Heart left ventricle (tissue), 13 donors: ENCODE measurements at regions not wholly inside any gene's neighbourhood (a gene's known extent, or its start where the extent isn't known, plus 50 kb on each side); places are given as distances from the start of the nearest gene placed in this dataset.

Experiments used
- POLR2A ChIP-seq, 2 donors: fragments of 450-650 bp; IDR thresholded peaks; one replicate each; pipeline ENCODE4 v1.6.1; 2017; ENCODE audit warnings: antibody characterized with exemption in 2 of 2, mild to moderate bottlenecking in 2 of 2, moderate library complexity in 2 of 2
- TF ChIP-seq, protein P1 (sequence below), 12 donors: fragments of 200-600 bp; sonication (generic) in 4 of 12; IDR thresholded peaks; one replicate each; pipeline versions ENCODE4 v1.5.0 to v1.8.0; 2018 to 2022; ENCODE audit warnings: antibody characterized with exemption in 12 of 12, mild to moderate bottlenecking in 5 of 12
- donor health status: ischemic (EF 13 %, LVEDD 7.1; RV severe dilation, severe dysfunction).
- donor health status: DM: no; HTN: yes; CAD: no.
- donor health status: DM: no; HTN: no; CAD: no.
- donor health status: ischemic (EF 25% LVEDD 6.9; RV normal size, moderate dysfunction).
- donor health status: ischemic (EF 25% LVEDD 5.7; RV mildly dilated, moderate dysfunction).
- donor health status: ischemic (EF 35%, LVEDD 5.7; RV mildly dilated, moderate dysfunction).
- donor health status: nonischemic (EF 11% LVEDD 7.7; RV severe dilation, severe dysfunction).
- donor health status: DM: yes; HTN: yes; CAD: no.
- donor health status: PGD.
- donor health status: ischemic (EF 29% LVEDD 5.4; RV normal size, mild dysfunction).
- donor health status: nonischemic (EF 23%, LVEDD 6.1; RV moderate dilation, normal function).

DNA sequence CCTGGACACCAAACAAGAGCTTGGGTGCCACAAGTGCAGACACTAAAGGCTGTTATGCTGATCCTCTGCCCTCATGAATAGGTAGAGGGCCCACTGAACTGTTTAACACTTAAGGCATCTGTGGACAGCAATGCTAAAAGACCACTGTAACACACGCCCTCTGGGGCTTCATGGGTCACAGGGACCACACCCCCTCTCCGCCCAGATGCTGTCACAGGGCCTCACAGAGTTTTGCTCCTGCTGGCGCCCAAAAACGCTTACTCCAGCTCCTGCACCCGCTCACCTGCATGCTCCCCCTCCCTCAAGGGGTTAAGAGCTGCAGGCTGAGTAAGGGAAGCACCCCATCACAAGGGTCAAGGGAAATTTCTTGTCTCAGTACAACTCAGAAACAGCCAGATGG lies 141.8 kb upstream of the NUDT4 start:
- TF ChIP-seq, protein P1, sequence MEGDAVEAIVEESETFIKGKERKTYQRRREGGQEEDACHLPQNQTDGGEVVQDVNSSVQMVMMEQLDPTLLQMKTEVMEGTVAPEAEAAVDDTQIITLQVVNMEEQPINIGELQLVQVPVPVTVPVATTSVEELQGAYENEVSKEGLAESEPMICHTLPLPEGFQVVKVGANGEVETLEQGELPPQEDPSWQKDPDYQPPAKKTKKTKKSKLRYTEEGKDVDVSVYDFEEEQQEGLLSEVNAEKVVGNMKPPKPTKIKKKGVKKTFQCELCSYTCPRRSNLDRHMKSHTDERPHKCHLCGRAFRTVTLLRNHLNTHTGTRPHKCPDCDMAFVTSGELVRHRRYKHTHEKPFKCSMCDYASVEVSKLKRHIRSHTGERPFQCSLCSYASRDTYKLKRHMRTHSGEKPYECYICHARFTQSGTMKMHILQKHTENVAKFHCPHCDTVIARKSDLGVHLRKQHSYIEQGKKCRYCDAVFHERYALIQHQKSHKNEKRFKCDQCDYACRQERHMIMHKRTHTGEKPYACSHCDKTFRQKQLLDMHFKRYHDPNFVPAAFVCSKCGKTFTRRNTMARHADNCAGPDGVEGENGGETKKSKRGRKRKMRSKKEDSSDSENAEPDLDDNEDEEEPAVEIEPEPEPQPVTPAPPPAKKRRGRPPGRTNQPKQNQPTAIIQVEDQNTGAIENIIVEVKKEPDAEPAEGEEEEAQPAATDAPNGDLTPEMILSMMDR (IDR thresholded peaks at IDR 0.05) = no peak
- no peak for TF ChIP-seq POLR2A (IDR thresholded peaks at IDR 0.05)
